WERI-Rb-1 (cell line): ENCODE measurements at regions not wholly inside any gene's neighbourhood (a gene's known extent, or its start where the extent isn't known, plus 50 kb on each side); places are given as distances from the start of the nearest gene placed in this dataset.
A peak's percentile ranks its signal among the peaks of the same experiment; 100 is the strongest.

Source experiments
- DNase-seq: peaks from one replicate; pipeline ENCODE4 v3.0.0-alpha.2; 2020
- H3K27ac ChIP-seq: fragments of 250-450 bp; sonication (Bioruptor Pico); 2 replicates; pipeline ENCODE4 v1.5.1; 2020; ENCODE audit warnings: mild to moderate bottlenecking, moderate library complexity
- H3K27me3 ChIP-seq: fragments of 250-450 bp; sonication (Bioruptor Pico); 2 replicates; pipeline ENCODE4 v1.5.1; 2021; ENCODE audit warnings: mild to moderate bottlenecking, low read depth, moderate library complexity; ENCODE audit not compliant: insufficient read depth, severe bottlenecking
- H3K36me3 ChIP-seq: fragments of 250-450 bp; sonication (Bioruptor Pico); 2 replicates; pipeline ENCODE4 v1.5.1; 2020; ENCODE audit warnings: mild to moderate bottlenecking, moderate library complexity
- H3K4me3 ChIP-seq: 2 replicates; pipeline ENCODE4 v1.5.1; 2011; ENCODE audit warnings: low read depth, mild to moderate bottlenecking, control low read depth, low read length
- H3K9me3 ChIP-seq: fragments of 250-450 bp; sonication (Bioruptor Pico); 2 replicates; pipeline ENCODE4 v1.5.1; 2021; ENCODE audit warnings: mild to moderate bottlenecking, moderate library complexity; ENCODE audit not compliant: severe bottlenecking
- CTCF ChIP-seq: IDR thresholded peaks from 2 replicates; pipeline ENCODE4 v1.5.1; 2011; ENCODE audit warnings: low read depth, mild to moderate bottlenecking, control low read depth, inconsistent platforms, low read length

GRCh38 chr5:85896514-85896913 lies 721.2 kb upstream of the COX7C start:
- no peak overlapping the region for H3K27ac ChIP-seq
- no peak for TF ChIP-seq CTCF
- H3K9me3 ChIP-seq: no peaks in the 10 kb centered on the region
- no peak overlapping the region for H3K4me3 ChIP-seq
- H3K27me3 ChIP-seq: no peaks in the 10 kb centered on the region
- H3K36me3 ChIP-seq: no peaks in the 10 kb centered on the region
- no peak for DNase-seq

- no peak for TF ChIP-seq CTCF
Measured at GRCh38 chr5:85906460-85906859, 711.3 kb upstream of the COX7C start.

GRCh38 chr5:85910335-85910734 lies 707.4 kb upstream of the COX7C start:
- no peak overlapping the region for H3K27ac ChIP-seq
- TF ChIP-seq CTCF: no peak
- no peak overlapping the region for H3K4me3 ChIP-seq
- no peak for DNase-seq
- H3K9me3 ChIP-seq: no peaks in the 10 kb centered on the region
- H3K27me3 ChIP-seq: no peaks in the 10 kb centered on the region
- H3K36me3 ChIP-seq: no peaks in the 10 kb centered on the region

More at GRCh38 chr5:85906460-85906859, 711.3 kb upstream of the COX7C start:
- Histone ChIP-seq H3K36me3 (no peaks in the 10 kb centered on the region), H3K27ac (no peak overlapping the region), H3K9me3 (no peaks in the 10 kb centered on the region), H3K27me3 (no peaks in the 10 kb centered on the region), H3K4me3 (no peak overlapping the region)
- no peak for DNase-seq

GRCh38 chr5:85920984-85921383 lies 696.8 kb upstream of the COX7C start:
- Histone ChIP-seq H3K4me3 (no peak overlapping the region), H3K27ac (no peak overlapping the region), H3K27me3 (no peaks in the 10 kb centered on the region), H3K36me3 (no peaks in the 10 kb centered on the region), H3K9me3 (no peaks in the 10 kb centered on the region)
- DNase-seq: no peak
- no peak for TF ChIP-seq CTCF

GRCh38 chr5:85921590-85921989 lies 696.2 kb upstream of the COX7C start:
- Histone ChIP-seq H3K36me3 (no peaks in the 10 kb centered on the region), H3K9me3 (no peaks in the 10 kb centered on the region), H3K4me3 (no peak overlapping the region), H3K27ac (no peak overlapping the region), H3K27me3 (no peaks in the 10 kb centered on the region)
- no peak for DNase-seq
- 0 out of 2 replicates have a peak, but pooled peaks have one; percentile 16 for TF ChIP-seq CTCF

GRCh38 chr5:85927632-85928031 lies 690.1 kb upstream of the COX7C start:
- DNase-seq: no peak

More at GRCh38 chr5:85927632-85928031, 690.1 kb upstream of the COX7C start:
- H3K27me3 ChIP-seq: no peaks in the 10 kb centered on the region
- no peak overlapping the region for H3K27ac ChIP-seq
- H3K36me3 ChIP-seq: no peaks in the 10 kb centered on the region
- no peaks in the 10 kb centered on the region for H3K9me3 ChIP-seq
- H3K4me3 ChIP-seq: no peak overlapping the region
- no peak for TF ChIP-seq CTCF
